ENCODE measurements at regions not wholly inside any gene's neighbourhood (a gene's known extent, or its start where the extent isn't known, plus 50 kb on each side); places are given as distances from the start of the nearest gene placed in this dataset.
"Not testable (repeated sequence)": the region's sequence is repeated elsewhere in the genome, so short reads cannot be mapped to it uniquely, and the experiment has no call there.

DNA sequence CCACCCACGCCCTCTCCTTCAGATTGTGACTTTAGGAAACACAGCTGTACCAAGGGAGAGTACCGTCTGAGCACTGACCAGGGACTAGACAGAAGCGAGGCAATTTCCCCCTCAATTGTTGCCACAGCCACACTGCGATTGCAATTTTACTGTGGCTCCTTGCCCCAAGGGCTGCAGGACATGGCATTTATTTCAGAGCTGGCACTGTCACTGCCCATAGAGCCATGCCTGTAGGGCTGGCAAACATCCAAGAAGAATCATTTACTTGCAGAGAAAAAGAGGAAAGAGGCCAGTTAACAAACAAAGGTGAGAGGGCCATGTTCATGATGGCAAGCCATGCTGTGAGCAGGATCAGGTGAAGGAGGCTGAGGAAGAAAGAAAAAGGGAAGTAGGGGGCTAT lies 129.6 kb downstream of the EMP1 start:
- TF ChIP-seq, protein P1, sequence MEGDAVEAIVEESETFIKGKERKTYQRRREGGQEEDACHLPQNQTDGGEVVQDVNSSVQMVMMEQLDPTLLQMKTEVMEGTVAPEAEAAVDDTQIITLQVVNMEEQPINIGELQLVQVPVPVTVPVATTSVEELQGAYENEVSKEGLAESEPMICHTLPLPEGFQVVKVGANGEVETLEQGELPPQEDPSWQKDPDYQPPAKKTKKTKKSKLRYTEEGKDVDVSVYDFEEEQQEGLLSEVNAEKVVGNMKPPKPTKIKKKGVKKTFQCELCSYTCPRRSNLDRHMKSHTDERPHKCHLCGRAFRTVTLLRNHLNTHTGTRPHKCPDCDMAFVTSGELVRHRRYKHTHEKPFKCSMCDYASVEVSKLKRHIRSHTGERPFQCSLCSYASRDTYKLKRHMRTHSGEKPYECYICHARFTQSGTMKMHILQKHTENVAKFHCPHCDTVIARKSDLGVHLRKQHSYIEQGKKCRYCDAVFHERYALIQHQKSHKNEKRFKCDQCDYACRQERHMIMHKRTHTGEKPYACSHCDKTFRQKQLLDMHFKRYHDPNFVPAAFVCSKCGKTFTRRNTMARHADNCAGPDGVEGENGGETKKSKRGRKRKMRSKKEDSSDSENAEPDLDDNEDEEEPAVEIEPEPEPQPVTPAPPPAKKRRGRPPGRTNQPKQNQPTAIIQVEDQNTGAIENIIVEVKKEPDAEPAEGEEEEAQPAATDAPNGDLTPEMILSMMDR (IDR thresholded peaks at IDR 0.05), result no peak
- ATAC-seq (ENCODE audit: low FRiP score) (no peak), DNase-seq (ENCODE audit: low spot score) (no peak)

DNA sequence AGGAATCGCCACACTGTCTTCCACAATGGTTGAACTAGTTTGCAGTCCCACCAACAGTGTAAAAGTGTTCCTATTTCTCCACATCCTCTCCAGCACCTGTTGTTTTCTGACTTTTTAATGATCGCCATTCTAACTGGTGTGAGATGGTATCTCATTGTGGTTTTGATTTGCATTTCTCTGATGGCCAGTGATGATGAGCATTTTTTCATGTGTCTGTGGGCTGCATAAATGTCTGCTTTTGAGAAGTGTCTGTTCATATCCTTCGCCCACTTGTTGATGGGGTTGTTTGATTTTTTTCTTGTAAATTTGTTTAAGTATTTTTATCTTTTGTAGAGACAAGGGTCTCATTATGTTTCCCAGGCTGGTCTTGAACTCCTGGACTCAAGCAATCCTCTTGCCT lies 128.5 kb downstream of the EMP1 start:
- not testable (repeated sequence) for DNase-seq (ENCODE audit: low spot score); ATAC-seq (ENCODE audit: low FRiP score)

DNA sequence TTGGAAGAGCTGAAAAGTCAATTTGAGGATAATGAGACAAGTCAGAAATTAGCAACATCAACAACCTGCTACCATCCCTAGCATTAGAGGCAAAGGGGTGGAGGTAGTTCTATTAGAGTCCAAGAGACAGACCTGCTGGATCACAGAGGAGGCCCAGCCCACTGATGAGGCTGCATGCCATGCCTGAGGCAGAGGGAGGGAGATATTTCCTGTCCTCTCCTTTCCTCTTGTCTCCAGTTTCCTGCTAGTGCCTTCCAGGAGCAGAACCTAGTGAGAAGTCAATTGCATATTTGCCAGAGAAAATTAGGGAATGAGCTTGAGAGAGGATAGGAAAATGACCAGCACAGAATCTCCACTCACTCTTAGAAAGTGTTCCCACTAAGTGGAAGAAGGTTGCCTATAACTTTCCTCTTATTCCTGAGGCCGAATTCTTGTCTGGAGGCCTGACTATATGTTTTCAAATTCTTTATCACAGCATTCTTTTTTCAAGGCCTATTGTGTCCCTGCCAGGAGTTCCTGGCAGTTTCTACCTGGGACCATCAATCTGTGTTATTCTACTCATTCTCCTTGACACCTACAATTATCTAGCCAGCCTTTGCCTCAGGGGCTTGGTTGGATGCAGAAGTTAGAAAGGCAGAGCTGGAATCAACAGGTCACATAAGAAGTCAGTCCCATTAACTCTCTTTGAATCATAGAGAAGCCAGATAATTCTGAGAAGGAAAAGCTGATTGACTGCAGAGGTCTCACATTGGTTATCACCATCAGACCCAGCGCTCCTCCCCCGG lies 121.9 kb downstream of the EMP1 start:
- DNase-seq (ENCODE audit: low spot score), result no peak
- no peak for ATAC-seq (ENCODE audit: low FRiP score)
- TF ChIP-seq, protein P1 (IDR thresholded peaks at IDR 0.05), result no peak

DNA sequence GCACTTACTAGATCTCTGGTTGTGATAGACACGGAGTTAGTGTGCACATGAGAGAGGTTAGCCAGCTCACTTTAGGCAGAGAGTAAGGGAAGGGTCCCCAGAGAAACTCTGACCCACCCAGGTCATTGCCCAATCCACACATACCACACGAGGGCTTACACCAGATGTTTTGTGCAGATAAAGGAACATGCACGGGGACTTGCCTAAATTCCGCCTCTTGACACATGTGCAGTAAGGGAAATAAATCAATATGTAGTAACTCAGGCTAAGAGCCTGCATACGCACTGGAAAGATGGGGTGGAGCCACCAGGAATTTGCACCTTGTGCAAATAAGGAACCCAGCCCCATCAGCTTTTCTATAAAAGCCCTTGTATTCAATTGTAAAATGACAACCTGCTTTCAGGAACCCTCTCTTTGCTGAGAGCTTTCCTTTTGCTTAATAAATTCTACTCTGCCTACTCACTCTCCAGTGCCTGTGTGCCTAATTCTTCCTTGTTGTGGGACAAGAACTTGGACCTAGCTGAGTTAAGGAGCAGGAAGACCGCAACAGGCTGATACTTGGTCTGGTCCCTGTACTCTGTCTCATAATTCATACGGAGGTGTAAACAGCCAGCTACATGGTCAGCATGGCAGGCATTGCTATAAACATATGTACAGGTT lies 120.2 kb downstream of the EMP1 start:
- no peak for DNase-seq (ENCODE audit: low spot score)
- no peak for ATAC-seq (ENCODE audit: low FRiP score)
- TF ChIP-seq, protein P1 (IDR thresholded peaks at IDR 0.05), result no peak

DNA sequence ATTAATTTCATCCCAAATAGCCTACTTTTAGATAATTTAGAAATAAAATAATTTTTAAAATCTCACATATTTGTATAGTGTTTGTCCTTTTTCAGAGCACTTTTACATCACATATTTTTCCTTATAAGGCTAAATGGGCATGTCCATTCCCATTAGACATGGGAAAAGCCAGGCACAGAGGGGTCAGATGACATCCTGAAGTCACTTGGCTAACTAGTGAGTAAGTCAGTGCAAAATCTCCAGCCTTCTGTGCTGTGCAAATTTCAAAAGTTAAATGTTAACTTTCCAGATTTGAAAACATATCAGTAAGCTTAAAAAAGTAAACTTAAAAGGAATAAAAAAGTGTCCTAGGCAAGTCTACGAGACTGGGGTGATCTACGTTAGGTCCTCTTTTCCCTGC lies 117.4 kb downstream of the EMP1 start:
- ATAC-seq (ENCODE audit: low FRiP score), result no peak
- DNase-seq (ENCODE audit: low spot score), result no peak
- TF ChIP-seq, protein P1 (IDR thresholded peaks at IDR 0.05), result no peak

DNA sequence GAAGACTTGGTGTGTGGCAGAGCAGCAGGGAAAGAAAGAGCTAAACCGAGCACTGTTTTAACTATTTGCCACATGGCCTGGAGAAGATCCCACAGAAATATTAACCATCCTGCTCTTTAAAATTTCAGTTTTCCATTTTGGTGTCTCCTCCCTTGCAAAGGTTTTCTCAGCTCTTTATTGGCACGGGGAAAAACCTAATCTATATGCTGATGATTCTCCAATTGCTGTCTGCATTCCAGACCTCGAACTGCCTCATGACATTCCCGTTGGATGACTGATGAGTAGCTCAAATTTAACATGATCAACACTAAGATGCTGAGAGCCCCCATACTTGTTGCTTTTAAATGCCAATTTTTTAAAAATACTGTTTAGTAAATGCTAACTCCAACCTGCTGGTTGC lies 115.0 kb downstream of the EMP1 start:
- DNase-seq (ENCODE audit: low spot score) (no peak), ATAC-seq (ENCODE audit: low FRiP score) (no peak)
- TF ChIP-seq, protein P1 (IDR thresholded peaks at IDR 0.05), result no peak

DNA sequence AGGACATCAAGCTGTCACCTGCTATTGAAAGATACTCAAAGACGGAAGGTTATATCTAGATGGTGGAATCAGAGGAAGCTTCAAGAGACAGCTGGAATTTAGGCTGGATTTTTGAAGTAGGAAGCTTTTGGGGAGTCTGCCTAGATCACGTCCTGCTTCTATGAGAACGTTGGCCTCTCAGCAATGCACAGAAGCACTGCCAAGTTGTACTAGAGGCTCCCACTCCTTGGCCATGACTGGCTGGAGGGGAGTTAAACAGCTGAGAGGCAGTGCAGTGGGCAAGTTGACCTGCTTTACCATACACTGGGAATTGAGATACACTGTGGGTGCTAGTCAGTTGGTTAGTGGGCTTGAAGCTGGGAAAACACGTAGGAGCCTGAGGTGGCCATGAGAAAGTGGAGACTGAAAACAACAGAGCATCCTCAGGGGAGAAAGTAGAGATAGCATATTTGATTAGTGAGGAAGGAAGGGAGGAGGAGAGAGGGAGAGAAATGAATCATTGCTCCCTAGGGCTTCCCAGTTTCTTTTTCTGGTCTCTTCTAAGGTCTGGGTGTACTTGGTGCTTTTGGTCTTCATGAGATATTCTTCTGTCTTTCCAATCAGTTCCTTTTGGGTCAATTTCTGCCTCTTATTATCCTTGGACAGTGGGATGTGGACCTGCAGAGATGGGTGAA lies 110.8 kb downstream of the EMP1 start:
- TF ChIP-seq, protein P1 (IDR thresholded peaks at IDR 0.05), result no peak
- DNase-seq (ENCODE audit: low spot score) (no peak), ATAC-seq (ENCODE audit: low FRiP score) (no peak)
